ENCODE measurements at regions not wholly inside any gene's neighbourhood (a gene's known extent, or its start where the extent isn't known, plus 50 kb on each side); places are given as distances from the start of the nearest gene placed in this dataset.
"Not testable (repeated sequence)": the region's sequence is repeated elsewhere in the genome, so short reads cannot be mapped to it uniquely, and the experiment has no call there.

DNA sequence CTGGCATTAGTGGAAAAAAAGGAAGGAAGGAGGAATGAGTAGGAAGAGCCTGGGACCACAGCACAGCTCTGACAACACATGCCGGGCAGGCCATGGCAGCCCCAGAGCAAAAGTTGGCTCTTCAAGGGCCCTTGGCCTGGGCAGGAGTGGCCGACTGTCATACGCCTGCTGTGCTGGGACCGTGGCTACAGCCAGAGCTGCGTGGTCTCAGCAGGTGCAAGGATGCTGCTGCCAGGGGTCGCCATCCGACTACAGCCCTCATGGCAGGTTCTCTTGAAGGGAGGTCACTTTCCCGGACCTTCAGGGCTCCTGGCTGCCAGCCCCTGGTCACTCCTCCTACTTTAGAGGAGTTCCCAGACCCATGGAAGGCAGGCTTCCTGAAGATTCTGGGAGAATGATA is 109.9 kb downstream of the ARL4C start:
- DNase-seq, result no peak
- Histone ChIP-seq H3K4me1 (no peaks in the 10 kb centered on the region), H3K9me3 (no peaks in the 10 kb centered on the region), H3K27me3 (no peaks in the 10 kb centered on the region), H3K27ac (no peak overlapping the region), H3K4me3 (no peak overlapping the region), H3K36me3 (no peaks in the 10 kb centered on the region)
- 91 to 94% methylated on average over 4 to 8 of the region's 8 CpGs for WGBS, 2 donors
- intact Hi-C loops (cut with DNase I), result no loop called here
- no peak for TF ChIP-seq POLR2A (IDR thresholded peaks at IDR 0.05)
- TF ChIP-seq, protein P1, sequence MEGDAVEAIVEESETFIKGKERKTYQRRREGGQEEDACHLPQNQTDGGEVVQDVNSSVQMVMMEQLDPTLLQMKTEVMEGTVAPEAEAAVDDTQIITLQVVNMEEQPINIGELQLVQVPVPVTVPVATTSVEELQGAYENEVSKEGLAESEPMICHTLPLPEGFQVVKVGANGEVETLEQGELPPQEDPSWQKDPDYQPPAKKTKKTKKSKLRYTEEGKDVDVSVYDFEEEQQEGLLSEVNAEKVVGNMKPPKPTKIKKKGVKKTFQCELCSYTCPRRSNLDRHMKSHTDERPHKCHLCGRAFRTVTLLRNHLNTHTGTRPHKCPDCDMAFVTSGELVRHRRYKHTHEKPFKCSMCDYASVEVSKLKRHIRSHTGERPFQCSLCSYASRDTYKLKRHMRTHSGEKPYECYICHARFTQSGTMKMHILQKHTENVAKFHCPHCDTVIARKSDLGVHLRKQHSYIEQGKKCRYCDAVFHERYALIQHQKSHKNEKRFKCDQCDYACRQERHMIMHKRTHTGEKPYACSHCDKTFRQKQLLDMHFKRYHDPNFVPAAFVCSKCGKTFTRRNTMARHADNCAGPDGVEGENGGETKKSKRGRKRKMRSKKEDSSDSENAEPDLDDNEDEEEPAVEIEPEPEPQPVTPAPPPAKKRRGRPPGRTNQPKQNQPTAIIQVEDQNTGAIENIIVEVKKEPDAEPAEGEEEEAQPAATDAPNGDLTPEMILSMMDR (IDR thresholded peaks at IDR 0.05), result no peak

DNA sequence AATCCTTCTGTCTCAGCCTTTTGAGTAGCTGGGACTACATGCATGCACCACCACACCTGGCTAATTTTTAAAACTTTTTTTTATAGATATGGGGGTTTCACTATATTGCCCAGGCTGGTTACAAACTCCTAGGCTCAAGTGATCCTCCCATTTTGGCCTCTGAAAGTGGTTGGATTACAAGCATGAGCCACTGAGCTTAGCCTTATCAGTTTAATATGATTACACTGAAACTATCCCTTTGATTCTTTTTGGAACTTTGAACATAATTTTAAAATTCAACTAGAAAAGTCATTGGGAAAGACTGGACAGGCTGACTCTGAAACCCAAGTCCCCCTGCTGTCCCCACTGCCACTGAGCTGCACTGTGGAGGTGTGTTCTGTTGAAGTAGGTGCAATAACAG is 114.8 kb downstream of the ARL4C start:
- Histone ChIP-seq H3K4me1 (peaks cover 0 to 11% (median 0%) of the 10 kb centered on the region in 3 donors), H3K27me3 (no peaks in the 10 kb centered on the region), H3K27ac (no peak overlapping the region), H3K36me3 (no peaks in the 10 kb centered on the region), H3K9me3 (no peaks in the 10 kb centered on the region), H3K4me3 (no peak overlapping the region)
- TF ChIP-seq POLR2A (IDR thresholded peaks at IDR 0.05), result no peak
- TF ChIP-seq, protein P1 (IDR thresholded peaks at IDR 0.05), result no peak
- intact Hi-C loops (cut with DNase I), result no loop called here
- DNase-seq, result no peak

- WGBS, 2 donors, result 94 to 97% methylated on average over 2 of the region's 2 CpGs
- intact Hi-C loops (cut with DNase I); H3K27ac ChIP-seq; H3K27me3 ChIP-seq; H3K4me3 ChIP-seq; H3K9me3 ChIP-seq; DNase-seq; H3K36me3 ChIP-seq: not testable (repeated sequence)
- peaks cover 0 to 43% (median 0%) of the 10 kb centered on the region in 3 donors for H3K4me1 ChIP-seq
Measured at GRCh38 chr2:234378958-234379357, 117.9 kb downstream of the ARL4C start.

- Histone ChIP-seq H3K36me3 (no peaks in the 10 kb centered on the region), H3K4me3 (no peak overlapping the region), H3K9me3 (no peaks in the 10 kb centered on the region), H3K27ac (peak overlapping the region in 3 of 4 donors; percentile 20 to 61 (median 36)), H3K27me3 (no peaks in the 10 kb centered on the region), H3K4me1 (peaks cover 0 to 48% (median 4%) of the 10 kb centered on the region in 3 donors)
- intact Hi-C loops (cut with DNase I), result no loop called here
- DNase-seq, result no peak
- TF ChIP-seq POLR2A (IDR thresholded peaks at IDR 0.05), result no peak
- TF ChIP-seq, protein P1 (IDR thresholded peaks at IDR 0.05), result no peak
- 58 to 65% methylated on average over 4 of the region's 4 CpGs for WGBS, 2 donors
Measured at GRCh38 chr2:234378440-234378839, 118.4 kb downstream of the ARL4C start.

DNA sequence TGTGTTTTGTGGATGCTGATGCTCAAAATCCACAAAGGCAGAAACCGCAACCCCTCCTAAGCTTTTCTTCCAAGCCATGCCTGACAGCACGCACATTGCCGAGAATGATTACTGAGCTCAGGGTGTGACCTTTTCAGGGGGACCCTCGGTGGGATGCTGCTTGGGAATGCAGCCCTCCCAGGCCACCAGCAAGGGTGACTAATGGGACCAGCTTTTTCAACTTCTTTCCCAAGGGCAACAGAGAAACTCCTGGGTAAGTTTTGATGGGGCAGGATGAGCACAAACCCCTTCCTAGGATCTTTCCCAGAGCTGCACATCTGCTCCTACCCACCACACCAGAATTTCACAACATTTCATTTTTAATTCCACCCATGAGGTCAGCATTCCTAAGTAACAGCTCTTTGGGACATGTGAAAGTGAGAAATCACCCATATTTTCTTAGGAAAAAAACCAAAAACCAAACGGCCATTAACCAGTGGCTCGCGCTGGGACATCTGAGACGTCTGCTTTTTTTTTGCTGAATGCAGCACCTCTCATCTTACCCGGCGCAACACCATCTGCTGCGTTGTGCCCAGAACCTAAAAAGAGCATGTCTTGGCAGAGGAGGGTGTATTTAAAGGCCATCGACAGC is 119.0 kb downstream of the ARL4C start:
- no peak for DNase-seq
- Histone ChIP-seq H3K4me3 (no peak overlapping the region), H3K36me3 (no peaks in the 10 kb centered on the region), H3K27me3 (no peaks in the 10 kb centered on the region), H3K9me3 (no peaks in the 10 kb centered on the region), H3K4me1 (peaks cover 0 to 53% (median 6%) of the 10 kb centered on the region in 3 donors), H3K27ac (peak overlapping the region in 3 of 4 donors; percentile 20 to 61 (median 36))
- TF ChIP-seq, protein P1 (IDR thresholded peaks at IDR 0.05), result no peak
- no peak for TF ChIP-seq POLR2A (IDR thresholded peaks at IDR 0.05)
- WGBS, 2 donors, result 49 to 61% methylated on average over 8 to 12 of the region's 12 CpGs
- intact Hi-C loops (cut with DNase I), result no loop called here

DNA sequence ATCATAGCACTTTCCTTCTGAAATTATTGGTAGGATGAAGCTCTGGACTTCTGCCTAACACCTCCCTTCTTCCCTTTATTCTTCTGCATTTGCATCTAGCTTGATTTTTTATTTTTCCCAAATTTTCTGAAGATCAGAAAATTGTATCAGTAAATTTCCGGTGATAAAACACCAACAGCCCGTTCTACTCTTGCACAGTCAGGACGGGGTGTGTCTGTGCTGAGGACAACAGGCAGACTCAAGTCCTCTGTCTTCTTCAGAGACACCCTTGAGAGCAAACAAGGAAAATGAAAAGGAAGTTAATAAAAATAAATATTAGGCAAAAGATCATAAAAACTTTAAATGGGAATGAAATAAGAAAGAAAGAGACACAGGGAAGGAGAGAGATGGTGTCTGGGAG is 120.7 kb downstream of the ARL4C start:
- no peak for TF ChIP-seq POLR2A (IDR thresholded peaks at IDR 0.05)
- TF ChIP-seq, protein P1 (IDR thresholded peaks at IDR 0.05), result no peak
- H3K27me3 ChIP-seq, result no peaks in the 10 kb centered on the region
- peaks cover 0 to 70% (median 9%) of the 10 kb centered on the region in 3 donors for H3K4me1 ChIP-seq
- DNase-seq, result no peak
- 75 to 89% methylated on average over 3 of the region's 3 CpGs for WGBS, 2 donors
- intact Hi-C loops (cut with DNase I), result no loop called here
- no peak overlapping the region for H3K27ac ChIP-seq
- no peaks in the 10 kb centered on the region for H3K9me3 ChIP-seq
- no peak overlapping the region for H3K4me3 ChIP-seq
- H3K36me3 ChIP-seq, result no peaks in the 10 kb centered on the region
